B cell (primary cell): ENCODE measurements at regions not wholly inside any gene's neighbourhood (a gene's known extent, or its start where the extent isn't known, plus 50 kb on each side); places are given as distances from the start of the nearest gene placed in this dataset.

Source experiments
- ATAC-seq: fragments of 200-7000 bp; cut with Tn5 transposase; one replicate; pipeline ENCODE4 v1.10.0; 2021; ENCODE audit warnings: low read depth, mild to moderate bottlenecking, moderate number of reproducible peaks, moderate library complexity
- CTCF ChIA-PET: fragments of 350-600 bp; sonication (Branson Sonifier 250); formaldehyde crosslinking; loops from one replicate; lab custom pipeline; 2021; ENCODE audit warnings: antibody characterized with exemption, inconsistent platforms; lab: Charles Lee
- POLR2A ChIA-PET: fragments of 350-600 bp; sonication (Branson Sonifier 250); formaldehyde crosslinking; loops from one replicate; lab custom pipeline; 2021; ENCODE audit warnings: antibody characterized with exemption; lab: Charles Lee
- DNase-seq: peaks from one replicate; pipeline ENCODE4 v3.0.0; 2013
- H2AFZ ChIP-seq: 2 replicates; pipeline ENCODE4 v1.6.1; 2012; ENCODE audit warnings: mild to moderate bottlenecking, low read depth, low read length; ENCODE audit not compliant: insufficient read depth, poor library complexity, severe bottlenecking
- H3K27ac ChIP-seq, 2 donors: 1 replicate in 1 of 2; 2 replicates in 1 of 2; pipeline ENCODE4 v1.5.1; 2012 to 2013; ENCODE audit warnings: low read length in 2 of 2, mild to moderate bottlenecking in 2 of 2, moderate library complexity in 1 of 2
- H3K27me3 ChIP-seq, 4 experiments: fragments of 200-600 bp in 1 of 4; sonication (generic) in 1 of 4; replicated peaks in 1 of 4; 1 replicate in 2 of 4; 2 replicates in 2 of 4; pipeline versions ENCODE4 v1.6.1 to v1.7.0; 2013 to 2016; ENCODE audit warnings: low read length in 3 of 4, mild to moderate bottlenecking in 2 of 4, mixed read lengths in 1 of 4, moderate library complexity in 1 of 4; ENCODE audit not compliant: insufficient read depth in 4 of 4, control insufficient read depth in 3 of 4; ENCODE audit errors: control extremely low read depth in 1 of 4
- H3K36me3 ChIP-seq, 2 experiments: replicated peaks in 1 of 2; 1 replicate in 1 of 2; 2 replicates in 1 of 2; pipeline versions ENCODE4 v1.6.1 to v1.7.1; 2013; ENCODE audit warnings: low read length in 1 of 2; ENCODE audit not compliant: insufficient read depth in 2 of 2, control insufficient read depth in 1 of 2; ENCODE audit errors: control extremely low read depth in 1 of 2, extremely low read depth in 1 of 2
- H3K4me1 ChIP-seq, 2 donors: fragments of 200-600 bp in 1 of 2; sonication (generic) in 1 of 2; 1 replicate in 1 of 2; 2 replicates in 1 of 2; pipeline versions ENCODE4 v1.5.1 to v1.6.1; 2013 to 2017; ENCODE audit warnings: low read length in 2 of 2; ENCODE audit not compliant: control insufficient read depth in 2 of 2, insufficient read depth in 2 of 2
- H3K4me2 ChIP-seq: replicated peaks from 2 replicates; pipeline ENCODE3; 2012; ENCODE audit warnings: mild to moderate bottlenecking, low read depth, low read length; ENCODE audit not compliant: poor library complexity, severe bottlenecking
- H3K4me3 ChIP-seq, 5 experiments: fragments of 200-600 bp in 1 of 5; sonication (generic) in 1 of 5; 1 replicate in 3 of 5; 2 replicates in 2 of 5; pipeline versions ENCODE4 v1.5.1 to v1.7.0; 2011 to 2016; ENCODE audit warnings: low read length in 4 of 5, mild to moderate bottlenecking in 4 of 5, low read depth in 2 of 5, control low read depth in 1 of 5, moderate library complexity in 1 of 5; ENCODE audit not compliant: insufficient read depth in 1 of 5; ENCODE audit errors: control extremely low read depth in 1 of 5, extremely low read depth in 1 of 5
- H3K79me2 ChIP-seq: fragments of 200-600 bp; sonication (generic); one replicate; pipeline ENCODE4 v1.6.0; 2016; ENCODE audit warnings: low read length; ENCODE audit not compliant: control insufficient read depth, insufficient read depth
- H3K9ac ChIP-seq: fragments of 200-600 bp; sonication (generic); 2 replicates; pipeline ENCODE4 v1.6.1; 2017; ENCODE audit warnings: mild to moderate bottlenecking, low read length, moderate library complexity
- H3K9me3 ChIP-seq, 3 donors: one replicate each; pipeline versions ENCODE4 v1.6.1 to v1.7.1; 2013; ENCODE audit warnings: low read length in 2 of 3; ENCODE audit not compliant: control insufficient read depth in 2 of 3, insufficient read depth in 1 of 3; ENCODE audit errors: control extremely low read depth in 1 of 3
- H4K20me1 ChIP-seq: 2 replicates; pipeline ENCODE4 v1.6.0; 2012; ENCODE audit warnings: mild to moderate bottlenecking, low read length; ENCODE audit not compliant: insufficient read depth, control insufficient read depth, poor library complexity, severe bottlenecking
- H3K27ac Mint-ChIP-seq: one replicate; pipeline ENCODE4 v1.8.0; 2021; ENCODE audit warnings: mixed read lengths
- H3K27me3 Mint-ChIP-seq: one replicate; pipeline ENCODE4 v1.8.0; 2021; ENCODE audit warnings: mixed read lengths
- H3K4me1 Mint-ChIP-seq: one replicate; pipeline ENCODE4 v1.8.0; 2021; ENCODE audit warnings: mixed read lengths
- H3K4me3 Mint-ChIP-seq: one replicate; pipeline ENCODE4 v1.8.0; 2021; ENCODE audit warnings: mixed read lengths
- H3K9me3 Mint-ChIP-seq: one replicate; pipeline ENCODE4 v1.8.0; 2022; ENCODE audit warnings: mixed read lengths; ENCODE audit not compliant: insufficient read depth
- EZH2 ChIP-seq: IDR thresholded peaks from 2 replicates; pipeline ENCODE4 v1.6.1; 2012; ENCODE audit warnings: borderline replicate concordance, low read depth, mild to moderate bottlenecking, moderate library complexity, low read length; ENCODE audit not compliant: insufficient read depth, poor library complexity, severe bottlenecking
- WGBS: methylation state at CpG from one replicate; pipeline ENCODE4 v1.1.5; 2013; ENCODE audit warnings: missing lambda C conversion rate; ENCODE audit not compliant: insufficient coverage; 5-methylcytosine and 5-hydroxymethylcytosine counted together
- intact Hi-C: fragments of 100-400 bp; cut with micrococcal nuclease; formaldehyde crosslinking; loops from one replicate; pipeline ENCODE4 v1.10.0; 2022
- TF ChIP-seq, protein P1 (sequence below): fragments of 200-600 bp; IDR thresholded peaks from one replicate; pipeline ENCODE4 v1.8.0; 2022; ENCODE audit warnings: antibody characterized with exemption, mild to moderate bottlenecking

DNA sequence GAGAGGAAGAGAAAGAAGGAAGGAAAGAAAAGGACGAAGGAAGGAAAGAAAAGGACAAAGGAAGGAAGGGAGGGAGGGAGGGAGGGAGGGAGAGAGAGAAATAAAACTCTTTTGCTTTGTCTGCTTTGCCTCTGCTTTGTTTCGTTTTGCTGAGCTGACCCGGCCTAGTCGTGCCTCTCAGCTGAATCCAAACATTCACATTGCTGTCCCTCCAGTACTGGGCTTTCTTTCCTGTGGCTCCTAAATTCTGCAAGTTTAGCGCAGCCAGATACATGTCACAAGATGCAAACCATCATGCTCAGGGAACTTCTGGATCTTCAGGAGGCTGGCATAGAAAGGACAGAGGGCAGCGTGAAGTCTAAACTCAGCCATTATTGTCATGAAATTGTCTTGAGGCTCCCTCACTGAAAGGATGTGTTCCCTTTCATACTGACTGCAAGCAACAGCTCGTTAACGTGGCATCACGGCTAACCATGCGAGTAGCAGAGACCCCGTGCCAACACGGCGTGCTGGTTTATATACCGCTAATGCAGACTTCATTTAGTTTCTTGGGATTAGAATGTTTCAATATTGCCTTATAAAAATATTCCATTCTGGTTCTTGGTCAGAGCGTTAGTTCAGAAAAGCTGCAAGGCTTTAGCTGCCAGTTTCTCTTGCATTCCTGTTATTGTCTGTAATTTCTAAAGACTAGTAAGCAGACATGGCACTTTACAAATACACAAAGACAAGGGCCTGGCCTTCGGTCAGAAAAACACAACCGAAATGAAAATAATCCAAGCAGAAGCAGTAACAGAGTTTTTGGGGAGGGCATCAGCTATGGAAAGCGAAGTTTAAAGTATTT lies 94.2 kb downstream of the TMEM174 start:
- CTCF ChIA-PET = interaction anchor here (0.7 kb wide), 1 partner anchor 51 kb away, joined by 3 read pairs; no protein-coding TSS in a partner anchor
- WGBS = 71% methylated on average over 7 of the region's 18 CpGs
- no peaks in the 10 kb centered on the region for H3K4me1 ChIP-seq
- peaks cover 9% of the 10 kb centered on the region for H3K27me3 Mint-ChIP-seq
- H3K27ac ChIP-seq = no peak overlapping the region
- no peaks in the 10 kb centered on the region for H3K4me1 Mint-ChIP-seq
- intact Hi-C loops = no loop called here
- H3K27ac Mint-ChIP-seq = no peak overlapping the region
- no peak for ATAC-seq
- H3K9me3 ChIP-seq = no peaks in the 10 kb centered on the region
- H3K9me3 Mint-ChIP-seq = no peaks in the 10 kb centered on the region
- no peak for TF ChIP-seq EZH2
- TF ChIP-seq, protein P1, sequence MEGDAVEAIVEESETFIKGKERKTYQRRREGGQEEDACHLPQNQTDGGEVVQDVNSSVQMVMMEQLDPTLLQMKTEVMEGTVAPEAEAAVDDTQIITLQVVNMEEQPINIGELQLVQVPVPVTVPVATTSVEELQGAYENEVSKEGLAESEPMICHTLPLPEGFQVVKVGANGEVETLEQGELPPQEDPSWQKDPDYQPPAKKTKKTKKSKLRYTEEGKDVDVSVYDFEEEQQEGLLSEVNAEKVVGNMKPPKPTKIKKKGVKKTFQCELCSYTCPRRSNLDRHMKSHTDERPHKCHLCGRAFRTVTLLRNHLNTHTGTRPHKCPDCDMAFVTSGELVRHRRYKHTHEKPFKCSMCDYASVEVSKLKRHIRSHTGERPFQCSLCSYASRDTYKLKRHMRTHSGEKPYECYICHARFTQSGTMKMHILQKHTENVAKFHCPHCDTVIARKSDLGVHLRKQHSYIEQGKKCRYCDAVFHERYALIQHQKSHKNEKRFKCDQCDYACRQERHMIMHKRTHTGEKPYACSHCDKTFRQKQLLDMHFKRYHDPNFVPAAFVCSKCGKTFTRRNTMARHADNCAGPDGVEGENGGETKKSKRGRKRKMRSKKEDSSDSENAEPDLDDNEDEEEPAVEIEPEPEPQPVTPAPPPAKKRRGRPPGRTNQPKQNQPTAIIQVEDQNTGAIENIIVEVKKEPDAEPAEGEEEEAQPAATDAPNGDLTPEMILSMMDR = no peak
- no peak overlapping the region for H3K9ac ChIP-seq
- H3K36me3 ChIP-seq = no peaks in the 10 kb centered on the region
- no peaks in the 10 kb centered on the region for H3K79me2 ChIP-seq
- H3K4me3 Mint-ChIP-seq = no peak overlapping the region
- H4K20me1 ChIP-seq = no peaks in the 10 kb centered on the region
- no peak overlapping the region for H2AFZ ChIP-seq
- no peak overlapping the region for H3K4me2 ChIP-seq
- H3K27me3 ChIP-seq = peaks cover 0 to 3% (median 1%) of the 10 kb centered on the region in 4 experiments
- POLR2A ChIA-PET = no interaction called here
- no peak for DNase-seq
- no peak overlapping the region for H3K4me3 ChIP-seq

DNA sequence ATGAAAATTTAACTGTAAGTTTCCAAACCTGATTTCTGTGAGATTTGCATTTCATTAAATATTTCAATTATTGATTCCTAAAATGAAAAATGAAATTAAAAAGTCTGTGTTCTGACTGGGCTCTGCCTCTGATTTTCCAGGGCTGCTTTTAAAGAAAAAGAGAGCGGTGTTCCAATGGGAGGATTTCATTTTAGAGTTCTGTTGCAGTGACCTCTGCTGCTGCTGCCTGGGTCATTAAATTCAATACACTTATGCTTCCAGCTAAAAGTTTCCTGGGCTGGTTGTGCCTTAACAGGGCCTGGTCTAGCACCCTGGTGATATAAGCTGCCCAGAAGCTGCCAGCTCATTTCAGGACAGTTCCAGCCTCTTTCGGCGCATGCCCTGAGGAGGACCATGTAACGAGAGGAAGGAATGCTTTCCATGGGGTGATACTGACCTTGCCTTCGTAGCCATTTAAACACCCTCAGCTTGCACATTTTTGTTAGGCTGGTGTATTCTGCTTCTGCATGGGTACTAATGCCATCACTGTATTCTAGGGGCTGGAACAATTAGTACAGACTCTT lies 93.3 kb downstream of the TMEM174 start:
- Histone ChIP-seq H3K27ac (no peak overlapping the region), H3K27me3 (peaks cover 0 to 3% (median 3%) of the 10 kb centered on the region in 4 experiments), H2AFZ (no peak overlapping the region), H3K36me3 (no peaks in the 10 kb centered on the region), H3K4me1 (no peaks in the 10 kb centered on the region), H3K79me2 (no peaks in the 10 kb centered on the region), H3K9ac (no peak overlapping the region), H3K9me3 (no peaks in the 10 kb centered on the region), H3K4me2 (no peak overlapping the region), H3K4me3 (no peak overlapping the region), H4K20me1 (no peaks in the 10 kb centered on the region)
- Mint-ChIP-seq H3K9me3 (no peaks in the 10 kb centered on the region), H3K4me1 (no peaks in the 10 kb centered on the region), H3K27me3 (peaks cover 12% of the 10 kb centered on the region), H3K27ac (no peak overlapping the region), H3K4me3 (no peak overlapping the region)
- CTCF ChIA-PET = no interaction called here
- DNase-seq (no peak), ATAC-seq (no peak)
- WGBS = 100% methylated on average over 3 of the region's 5 CpGs
- POLR2A ChIA-PET = no interaction called here
- intact Hi-C loops = no loop called here
- TF ChIP-seq, protein P1 = no peak
- no peak for TF ChIP-seq EZH2
